Neural crest cell (in vitro differentiated cells): ENCODE measurements at regions not wholly inside any gene's neighbourhood (a gene's known extent, or its start where the extent isn't known, plus 50 kb on each side); places are given as distances from the start of the nearest gene placed in this dataset.

Experiments
- DNase-seq: peaks from one replicate; pipeline ENCODE4 v3.0.0; 2021; ENCODE audit warnings: low read depth, mixed read lengths, low spot score
- H3K27ac Mint-ChIP-seq: one replicate; pipeline ENCODE4 v1.8.0; 2021; ENCODE audit warnings: mild to moderate bottlenecking, mixed read lengths; ENCODE audit not compliant: unreplicated experiment
- H3K27me3 Mint-ChIP-seq: 2 replicates; pipeline ENCODE4 v1.8.0; 2021; ENCODE audit warnings: low read depth, mild to moderate bottlenecking, mixed read lengths
- H3K36me3 Mint-ChIP-seq: 2 replicates; pipeline ENCODE4 v1.8.0; 2021; ENCODE audit warnings: low read depth, mild to moderate bottlenecking, mixed read lengths
- H3K4me1 Mint-ChIP-seq: 2 replicates; pipeline ENCODE4 v1.8.0; 2021; ENCODE audit warnings: mixed read lengths
- H3K4me3 Mint-ChIP-seq: one replicate; pipeline ENCODE4 v1.8.0; 2021; ENCODE audit warnings: mild to moderate bottlenecking, mixed read lengths
- H3K9me3 Mint-ChIP-seq: 2 replicates; pipeline ENCODE4 v1.8.0; 2021; ENCODE audit warnings: mixed read lengths
- CTCF ChIP-seq: fragments of 200-600 bp; sonication (generic); conservative IDR thresholded peaks from 2 replicates; pipeline ENCODE4 v1.5.0; 2021; ENCODE audit warnings: antibody characterized with exemption, mild to moderate bottlenecking

GRCh38 chrX:51824061-51824460, 69.4 kb upstream of the MAGED1 start:
- Mint-ChIP-seq H3K36me3 (peaks cover 14% of the 10 kb centered on the region), H3K27ac (no peak overlapping the region), H3K27me3 (no peaks in the 10 kb centered on the region), H3K9me3 (peaks cover 4% of the 10 kb centered on the region), H3K4me3 (no peak overlapping the region), H3K4me1 (peaks cover 11% of the 10 kb centered on the region)
- DNase-seq = no peak
- no peak for TF ChIP-seq CTCF

- no peak for DNase-seq
- no peaks in the 10 kb centered on the region for H3K27me3 Mint-ChIP-seq
- no peak for TF ChIP-seq CTCF
- H3K4me3 Mint-ChIP-seq = no peak overlapping the region
- H3K4me1 Mint-ChIP-seq = peaks cover 11% of the 10 kb centered on the region
- no peak overlapping the region for H3K27ac Mint-ChIP-seq
- H3K36me3 Mint-ChIP-seq = peaks cover 9% of the 10 kb centered on the region
- H3K9me3 Mint-ChIP-seq = peaks cover 2% of the 10 kb centered on the region
Measured at GRCh38 chrX:51825436-51825835, 68.0 kb upstream of the MAGED1 start.

- peaks cover 4% of the 10 kb centered on the region for H3K9me3 Mint-ChIP-seq
- no peaks in the 10 kb centered on the region for H3K27me3 Mint-ChIP-seq
Measured at GRCh38 chrX:51834076-51834475, 59.3 kb upstream of the MAGED1 start.

DNA sequence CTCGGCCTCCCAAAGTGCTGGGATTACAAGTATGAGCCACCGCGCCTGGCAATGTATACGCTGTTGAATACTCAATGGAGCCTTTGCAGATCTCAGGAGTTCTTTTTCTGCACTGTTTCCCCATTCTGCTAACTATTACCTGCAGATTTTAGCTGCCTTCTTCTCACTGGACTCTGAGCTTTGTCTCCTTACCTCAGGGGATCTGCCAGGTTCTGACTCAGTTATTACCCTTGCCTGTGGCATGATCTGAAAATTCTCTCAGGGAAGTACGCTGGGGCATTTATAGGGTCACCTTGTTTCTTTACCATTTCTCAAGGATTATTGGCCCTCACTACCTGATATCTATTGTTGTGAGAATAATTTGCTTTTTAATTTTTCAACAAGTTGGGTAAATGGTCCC, 56.6 kb upstream of the MAGED1 start:
- no peak for TF ChIP-seq CTCF
- no peak overlapping the region for H3K27ac Mint-ChIP-seq

More at GRCh38 chrX:51834076-51834475, 59.3 kb upstream of the MAGED1 start:
- Mint-ChIP-seq H3K4me3 (no peak overlapping the region), H3K27ac (no peak overlapping the region), H3K4me1 (peaks cover 12% of the 10 kb centered on the region), H3K36me3 (peaks cover 6% of the 10 kb centered on the region)
- no peak for DNase-seq
- TF ChIP-seq CTCF = no peak

DNA sequence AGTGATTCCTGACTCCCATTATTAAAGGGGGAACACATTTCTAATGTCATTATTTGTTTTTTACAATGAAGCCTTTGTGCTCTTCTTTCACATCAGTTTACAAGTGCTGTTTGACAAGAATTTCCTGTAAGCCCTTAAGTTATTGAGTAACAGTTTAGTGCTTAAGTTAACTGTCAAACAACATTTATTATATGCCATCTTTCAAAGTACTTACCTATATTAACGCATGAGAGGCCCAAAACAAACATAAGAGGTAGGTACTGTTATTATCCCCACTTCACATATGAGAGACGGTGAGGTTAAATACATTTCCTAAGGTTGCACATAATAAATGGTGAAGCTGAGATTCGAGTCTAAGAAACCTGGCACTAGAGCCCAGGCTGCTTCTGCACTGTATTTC, 56.0 kb upstream of the MAGED1 start:
- no peaks in the 10 kb centered on the region for H3K27me3 Mint-ChIP-seq
- peaks cover 5% of the 10 kb centered on the region for H3K36me3 Mint-ChIP-seq
- H3K9me3 Mint-ChIP-seq = peaks cover 2% of the 10 kb centered on the region

More for the DNA sequence above, 56.6 kb upstream of the MAGED1 start:
- DNase-seq = no peak
- Mint-ChIP-seq H3K4me1 (peaks cover 12% of the 10 kb centered on the region), H3K27me3 (no peaks in the 10 kb centered on the region), H3K9me3 (peaks cover 4% of the 10 kb centered on the region), H3K4me3 (no peak overlapping the region), H3K36me3 (peaks cover 6% of the 10 kb centered on the region)

More for the DNA sequence above, 56.0 kb upstream of the MAGED1 start:
- H3K27ac Mint-ChIP-seq = no peak overlapping the region
- no peak for DNase-seq
- H3K4me1 Mint-ChIP-seq = peaks cover 12% of the 10 kb centered on the region
- no peak overlapping the region for H3K4me3 Mint-ChIP-seq
- no peak for TF ChIP-seq CTCF
